Activated naive CD4-positive, alpha-beta T cell treated with anti-CD3 and anti-CD28 coated beads for 36 hours (primary cell): ENCODE measurements at regions not wholly inside any gene's neighbourhood (a gene's known extent, or its start where the extent isn't known, plus 50 kb on each side); places are given as distances from the start of the nearest gene placed in this dataset.

Experiments used
- CTCF ChIA-PET: fragments of 350-600 bp; sonication (Branson Sonifier 250); formaldehyde crosslinking; loops from one replicate; lab custom pipeline; 2021; ENCODE audit warnings: antibody characterized with exemption; lab: Charles Lee
- DNase-seq: peaks from one replicate; pipeline ENCODE4 v3.0.0-alpha.2; 2020
- H3K27ac Mint-ChIP-seq: one replicate; pipeline ENCODE4 v1.8.0; 2021; ENCODE audit warnings: mild to moderate bottlenecking, mixed read lengths
- H3K27me3 Mint-ChIP-seq: one replicate; pipeline ENCODE4 v1.8.0; 2021; ENCODE audit warnings: low read depth, mixed read lengths
- H3K36me3 Mint-ChIP-seq: one replicate; pipeline ENCODE4 v1.8.0; 2021; ENCODE audit warnings: low read depth, mixed read lengths
- H3K4me1 Mint-ChIP-seq: one replicate; pipeline ENCODE4 v1.8.0; 2021; ENCODE audit warnings: low read depth, mixed read lengths
- H3K4me3 Mint-ChIP-seq: one replicate; pipeline ENCODE4 v1.8.0; 2021; ENCODE audit warnings: mild to moderate bottlenecking, moderate library complexity, mixed read lengths
- H3K9me3 Mint-ChIP-seq: one replicate; pipeline ENCODE4 v1.8.0; 2021; ENCODE audit warnings: mixed read lengths
- intact Hi-C: fragments of 100-400 bp; cut with micrococcal nuclease; formaldehyde crosslinking; loops from one replicate; pipeline ENCODE4 v1.15.1; 2023

- intact Hi-C loops, result no loop called here
- CTCF ChIA-PET, result no interaction called here
- H3K4me1 Mint-ChIP-seq, result no peaks in the 10 kb centered on the region
These were observed 312.3 kb upstream of the MKI67 start for GRCh38 chr10:128438417-128439063.

GRCh38 chr10:128440513-128441160 is 314.4 kb upstream of the MKI67 start:
- Mint-ChIP-seq H3K9me3 (no peaks in the 10 kb centered on the region), H3K27me3 (peaks cover 9% of the 10 kb centered on the region), H3K4me3 (no peak overlapping the region), H3K27ac (no peak overlapping the region), H3K4me1 (no peaks in the 10 kb centered on the region), H3K36me3 (no peaks in the 10 kb centered on the region)
- no peak for DNase-seq
- CTCF ChIA-PET, result no interaction called here
- intact Hi-C loops, result no loop called here

More at GRCh38 chr10:128438417-128439063, 312.3 kb upstream of the MKI67 start:
- DNase-seq, result no peak
- Mint-ChIP-seq H3K4me3 (no peak overlapping the region), H3K27ac (no peak overlapping the region), H3K36me3 (no peaks in the 10 kb centered on the region), H3K27me3 (peaks cover 12% of the 10 kb centered on the region), H3K9me3 (no peaks in the 10 kb centered on the region)

GRCh38 chr10:128443925-128444518 is 317.8 kb upstream of the MKI67 start:
- CTCF ChIA-PET, result no interaction called here

GRCh38 chr10:128448796-128449195 is 322.6 kb upstream of the MKI67 start:
- Mint-ChIP-seq H3K9me3 (peaks cover 1% of the 10 kb centered on the region), H3K4me1 (no peaks in the 10 kb centered on the region), H3K27me3 (peaks cover 14% of the 10 kb centered on the region), H3K4me3 (no peak overlapping the region), H3K36me3 (no peaks in the 10 kb centered on the region), H3K27ac (no peak overlapping the region)
- no peak for DNase-seq
- CTCF ChIA-PET, result no interaction called here
- intact Hi-C loops, result no loop called here

More at GRCh38 chr10:128443925-128444518, 317.8 kb upstream of the MKI67 start:
- H3K36me3 Mint-ChIP-seq, result no peaks in the 10 kb centered on the region
- peaks cover 1% of the 10 kb centered on the region for H3K9me3 Mint-ChIP-seq
- no peaks in the 10 kb centered on the region for H3K4me1 Mint-ChIP-seq
- peaks cover 10% of the 10 kb centered on the region for H3K27me3 Mint-ChIP-seq
- intact Hi-C loops, result no loop called here
- DNase-seq, result no peak
- no peak overlapping the region for H3K27ac Mint-ChIP-seq
- H3K4me3 Mint-ChIP-seq, result no peak overlapping the region

GRCh38 chr10:128451879-128452278 is 325.7 kb upstream of the MKI67 start:
- Mint-ChIP-seq H3K4me1 (no peaks in the 10 kb centered on the region), H3K4me3 (no peak overlapping the region)

GRCh38 chr10:128456271-128456670 is 330.0 kb upstream of the MKI67 start:
- Mint-ChIP-seq H3K4me3 (no peak overlapping the region), H3K27ac (no peak overlapping the region), H3K36me3 (no peaks in the 10 kb centered on the region), H3K9me3 (no peaks in the 10 kb centered on the region), H3K27me3 (peaks cover 7% of the 10 kb centered on the region), H3K4me1 (no peaks in the 10 kb centered on the region)
- CTCF ChIA-PET, result no interaction called here
- intact Hi-C loops, result no loop called here
- no peak for DNase-seq

More at GRCh38 chr10:128451879-128452278, 325.7 kb upstream of the MKI67 start:
- intact Hi-C loops, result no loop called here
- no peak for DNase-seq
- no peak overlapping the region for H3K27ac Mint-ChIP-seq
- CTCF ChIA-PET, result no interaction called here
- no peaks in the 10 kb centered on the region for H3K36me3 Mint-ChIP-seq
- H3K27me3 Mint-ChIP-seq, result peaks cover 14% of the 10 kb centered on the region
- peaks cover 1% of the 10 kb centered on the region for H3K9me3 Mint-ChIP-seq

- Mint-ChIP-seq H3K27me3 (peaks cover 3% of the 10 kb centered on the region), H3K9me3 (no peaks in the 10 kb centered on the region), H3K27ac (no peak overlapping the region), H3K36me3 (no peaks in the 10 kb centered on the region), H3K4me3 (no peak overlapping the region), H3K4me1 (no peaks in the 10 kb centered on the region)
- no peak for DNase-seq
- CTCF ChIA-PET, result no interaction called here
- intact Hi-C loops, result no loop called here
These were observed 330.9 kb upstream of the MKI67 start for GRCh38 chr10:128457136-128457535.

- Mint-ChIP-seq H3K27me3 (no peaks in the 10 kb centered on the region), H3K36me3 (no peaks in the 10 kb centered on the region)
- intact Hi-C loops, result no loop called here
These were observed 335.8 kb upstream of the MKI67 start for GRCh38 chr10:128461991-128462390.

GRCh38 chr10:128462844-128463243 is 336.6 kb upstream of the MKI67 start:
- H3K9me3 Mint-ChIP-seq, result no peaks in the 10 kb centered on the region

More at GRCh38 chr10:128461991-128462390, 335.8 kb upstream of the MKI67 start:
- H3K9me3 Mint-ChIP-seq, result no peaks in the 10 kb centered on the region
- no peak overlapping the region for H3K4me3 Mint-ChIP-seq
- no peak overlapping the region for H3K27ac Mint-ChIP-seq
- no peak for DNase-seq
- CTCF ChIA-PET, result no interaction called here
- H3K4me1 Mint-ChIP-seq, result no peaks in the 10 kb centered on the region

GRCh38 chr10:128463991-128464760 is 338.0 kb upstream of the MKI67 start:
- Mint-ChIP-seq H3K9me3 (no peaks in the 10 kb centered on the region), H3K36me3 (no peaks in the 10 kb centered on the region), H3K27me3 (no peaks in the 10 kb centered on the region), H3K4me1 (no peaks in the 10 kb centered on the region), H3K4me3 (no peak overlapping the region), H3K27ac (no peak overlapping the region)
- peak; percentile 19 for DNase-seq
- intact Hi-C loops, result no loop called here
- CTCF ChIA-PET, result no interaction called here

More at GRCh38 chr10:128462844-128463243, 336.6 kb upstream of the MKI67 start:
- H3K4me1 Mint-ChIP-seq, result no peaks in the 10 kb centered on the region
- CTCF ChIA-PET, result no interaction called here
- H3K27me3 Mint-ChIP-seq, result no peaks in the 10 kb centered on the region
- intact Hi-C loops, result no loop called here
- no peak overlapping the region for H3K4me3 Mint-ChIP-seq
- H3K27ac Mint-ChIP-seq, result no peak overlapping the region
- DNase-seq, result no peak
- no peaks in the 10 kb centered on the region for H3K36me3 Mint-ChIP-seq

GRCh38 chr10:128465697-128466096 is 339.5 kb upstream of the MKI67 start:
- no peak for DNase-seq
- H3K27me3 Mint-ChIP-seq, result no peaks in the 10 kb centered on the region
- H3K27ac Mint-ChIP-seq, result no peak overlapping the region
- H3K4me3 Mint-ChIP-seq, result no peak overlapping the region
- H3K36me3 Mint-ChIP-seq, result no peaks in the 10 kb centered on the region
- no peaks in the 10 kb centered on the region for H3K9me3 Mint-ChIP-seq
- CTCF ChIA-PET, result no interaction called here
- H3K4me1 Mint-ChIP-seq, result no peaks in the 10 kb centered on the region
- intact Hi-C loops, result no loop called here

GRCh38 chr10:128466831-128467371 is 340.7 kb upstream of the MKI67 start:
- CTCF ChIA-PET, result no interaction called here
- H3K4me1 Mint-ChIP-seq, result no peaks in the 10 kb centered on the region

More at GRCh38 chr10:128466831-128467371, 340.7 kb upstream of the MKI67 start:
- no peaks in the 10 kb centered on the region for H3K36me3 Mint-ChIP-seq
- intact Hi-C loops, result no loop called here
- H3K27ac Mint-ChIP-seq, result no peak overlapping the region
- no peak overlapping the region for H3K4me3 Mint-ChIP-seq
- no peaks in the 10 kb centered on the region for H3K9me3 Mint-ChIP-seq
- no peak for DNase-seq
- H3K27me3 Mint-ChIP-seq, result no peaks in the 10 kb centered on the region
